MM.1S (cell line): ENCODE measurements at regions not wholly inside any gene's neighbourhood (a gene's known extent, or its start where the extent isn't known, plus 50 kb on each side); places are given as distances from the start of the nearest gene placed in this dataset.

Source experiments
- DNase-seq: peaks from one replicate; pipeline ENCODE4 v3.0.0-alpha.2; 2015
- H2AFZ ChIP-seq: fragments of 300-600 bp; sonication (generic); 2 replicates; pipeline ENCODE4 v1.6.0; 2016; ENCODE audit warnings: antibody characterized with exemption, low read length
- H3F3A ChIP-seq: fragments of 300-600 bp; sonication (generic); 2 replicates; pipeline ENCODE4 v1.6.1; 2016; ENCODE audit warnings: mild to moderate bottlenecking, antibody characterized with exemption, low read length, moderate library complexity, mixed read lengths; ENCODE audit not compliant: insufficient read depth
- H3K27ac ChIP-seq: fragments of 300-600 bp; sonication (generic); 2 replicates; pipeline ENCODE4 v1.5.1; 2016; ENCODE audit warnings: mild to moderate bottlenecking, low read length
- H3K27me3 ChIP-seq: fragments of 300-600 bp; sonication (generic); replicated peaks from 2 replicates; pipeline ENCODE4 v1.6.0; 2016; ENCODE audit warnings: low read length; ENCODE audit not compliant: insufficient read depth
- H3K36me3 ChIP-seq: fragments of 300-600 bp; sonication (generic); replicated peaks from 2 replicates; pipeline ENCODE4 v1.6.1; 2016; ENCODE audit warnings: mild to moderate bottlenecking, low read length, mixed read lengths; ENCODE audit not compliant: insufficient read depth
- H3K4me1 ChIP-seq: fragments of 300-600 bp; sonication (generic); 2 replicates; pipeline ENCODE4 v1.6.1; 2016; ENCODE audit warnings: low read length, mixed read lengths
- H3K4me2 ChIP-seq: fragments of 300-600 bp; sonication (generic); 2 replicates; pipeline ENCODE4 v1.6.0; 2016; ENCODE audit warnings: low read depth, low read length
- H3K4me3 ChIP-seq: fragments of 300-600 bp; sonication (generic); 2 replicates; pipeline ENCODE4 v1.5.1; 2016; ENCODE audit warnings: low read length, mixed read lengths
- H3K79me2 ChIP-seq: fragments of 300-600 bp; sonication (generic); 2 replicates; pipeline ENCODE4 v1.6.1; 2016; ENCODE audit warnings: mixed run types, low read length, mixed read lengths
- H3K9ac ChIP-seq: fragments of 300-600 bp; sonication (generic); 2 replicates; pipeline ENCODE4 v1.6.1; 2016; ENCODE audit warnings: low read length, mixed read lengths
- H3K9me2 ChIP-seq: fragments of 300-600 bp; sonication (generic); replicated peaks from 2 replicates; pipeline ENCODE4 v1.6.1; 2016; ENCODE audit warnings: mild to moderate bottlenecking, low read length, mixed read lengths; ENCODE audit not compliant: insufficient read depth
- H3K9me3 ChIP-seq: fragments of 300-600 bp; sonication (generic); replicated peaks from 2 replicates; pipeline ENCODE4 v1.6.1; 2016; ENCODE audit warnings: mild to moderate bottlenecking, low read length, mixed read lengths; ENCODE audit not compliant: insufficient read depth
- H4K20me1 ChIP-seq: fragments of 300-600 bp; sonication (generic); 2 replicates; pipeline ENCODE4 v1.6.1; 2016; ENCODE audit warnings: mild to moderate bottlenecking, low read length, moderate library complexity, mixed read lengths; ENCODE audit not compliant: insufficient read depth
- EZH2 ChIP-seq: fragments of 300-600 bp; sonication (generic); optimal IDR thresholded peaks from 2 replicates; pipeline ENCODE3; 2017; ENCODE audit warnings: low read depth, mild to moderate bottlenecking, antibody characterized with exemption, low read length, mixed read lengths
- EZH2phosphoT487 ChIP-seq: fragments of 300-600 bp; sonication (generic); IDR thresholded peaks from 2 replicates; pipeline ENCODE4 v1.6.1; 2018; ENCODE audit warnings: antibody characterized with exemption, low read length
- TF ChIP-seq, protein P1 (sequence below): fragments of 300-600 bp; sonication (generic); IDR thresholded peaks from 2 replicates; pipeline ENCODE4 v1.5.1; 2016; ENCODE audit warnings: antibody characterized with exemption, low read length, mixed read lengths

DNA sequence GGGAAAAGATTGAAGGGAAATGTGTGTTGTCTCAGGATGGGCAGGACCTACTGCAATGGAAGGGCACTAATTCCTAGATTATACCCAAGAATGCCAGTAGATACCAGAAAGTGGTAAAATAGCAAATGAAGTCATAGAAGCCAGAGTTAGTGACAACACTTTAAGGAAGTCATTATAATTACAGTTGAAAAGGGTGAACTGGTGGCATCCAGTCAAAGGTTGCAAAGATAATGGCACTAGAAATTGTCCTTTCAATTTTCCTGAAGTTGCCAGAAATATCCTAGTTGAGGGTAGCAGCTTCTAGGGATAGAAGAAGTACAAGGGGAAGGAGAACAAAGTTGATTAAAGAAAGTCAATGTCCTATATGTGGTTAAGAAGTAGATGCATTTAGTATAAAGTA lies 68.8 kb upstream of the GLS start:
- Histone ChIP-seq H3K4me2 (no peak overlapping the region), H3K9me3 (no peaks in the 10 kb centered on the region), H3K4me1 (peaks cover 9% of the 10 kb centered on the region), H3K4me3 (no peak overlapping the region), H4K20me1 (no peaks in the 10 kb centered on the region), H2AFZ (no peak overlapping the region), H3K79me2 (no peaks in the 10 kb centered on the region), H3K27me3 (no peaks in the 10 kb centered on the region), H3K9ac (no peak overlapping the region), H3K36me3 (no peaks in the 10 kb centered on the region), H3F3A (no peaks in the 10 kb centered on the region), H3K9me2 (no peaks in the 10 kb centered on the region), H3K27ac (no peak overlapping the region)
- DNase-seq = no peak
- TF ChIP-seq, protein P1, sequence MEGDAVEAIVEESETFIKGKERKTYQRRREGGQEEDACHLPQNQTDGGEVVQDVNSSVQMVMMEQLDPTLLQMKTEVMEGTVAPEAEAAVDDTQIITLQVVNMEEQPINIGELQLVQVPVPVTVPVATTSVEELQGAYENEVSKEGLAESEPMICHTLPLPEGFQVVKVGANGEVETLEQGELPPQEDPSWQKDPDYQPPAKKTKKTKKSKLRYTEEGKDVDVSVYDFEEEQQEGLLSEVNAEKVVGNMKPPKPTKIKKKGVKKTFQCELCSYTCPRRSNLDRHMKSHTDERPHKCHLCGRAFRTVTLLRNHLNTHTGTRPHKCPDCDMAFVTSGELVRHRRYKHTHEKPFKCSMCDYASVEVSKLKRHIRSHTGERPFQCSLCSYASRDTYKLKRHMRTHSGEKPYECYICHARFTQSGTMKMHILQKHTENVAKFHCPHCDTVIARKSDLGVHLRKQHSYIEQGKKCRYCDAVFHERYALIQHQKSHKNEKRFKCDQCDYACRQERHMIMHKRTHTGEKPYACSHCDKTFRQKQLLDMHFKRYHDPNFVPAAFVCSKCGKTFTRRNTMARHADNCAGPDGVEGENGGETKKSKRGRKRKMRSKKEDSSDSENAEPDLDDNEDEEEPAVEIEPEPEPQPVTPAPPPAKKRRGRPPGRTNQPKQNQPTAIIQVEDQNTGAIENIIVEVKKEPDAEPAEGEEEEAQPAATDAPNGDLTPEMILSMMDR = no peak
- TF ChIP-seq EZH2phosphoT487 (no peak), EZH2 (no peak)

DNA sequence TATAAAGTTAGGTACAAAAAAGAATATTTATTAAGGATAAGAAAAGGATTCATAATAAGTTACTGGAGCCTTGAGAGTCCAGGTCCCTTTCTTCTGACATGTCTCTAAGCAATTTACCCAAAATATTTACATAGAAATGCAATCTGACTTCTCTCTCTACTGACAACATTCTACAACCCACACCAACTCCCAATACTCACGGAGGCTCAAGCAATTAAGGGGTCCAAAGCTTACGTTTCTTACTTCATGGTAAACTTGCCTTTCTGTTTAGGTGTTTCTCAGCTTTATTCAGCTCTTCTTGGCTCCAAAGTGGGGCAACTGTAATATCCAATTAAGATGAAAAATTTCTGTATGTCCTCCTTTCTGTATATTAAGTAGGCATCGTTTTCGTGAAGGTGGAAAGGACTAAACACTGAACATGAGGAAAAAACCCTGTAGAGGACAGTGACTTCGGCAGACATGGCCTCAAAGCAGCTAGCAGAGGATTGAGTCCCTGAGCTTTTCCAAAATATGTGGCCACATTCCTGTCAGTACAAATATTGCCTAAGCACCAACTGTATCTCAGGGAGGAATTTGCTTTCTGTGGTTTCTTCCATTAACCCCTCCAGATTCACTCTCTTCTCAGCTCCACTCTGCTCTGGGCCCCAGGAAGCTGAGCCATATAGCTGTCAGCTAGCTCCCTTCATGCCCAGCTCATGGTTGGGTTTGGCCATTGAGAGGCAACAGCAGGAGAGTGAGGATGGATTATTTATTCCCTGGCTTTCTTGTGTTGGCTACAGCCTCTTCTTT lies 67.9 kb upstream of the GLS start:
- Histone ChIP-seq H3K4me2 (no peak overlapping the region), H3K4me1 (peaks cover 5% of the 10 kb centered on the region), H2AFZ (no peak overlapping the region), H4K20me1 (no peaks in the 10 kb centered on the region), H3K79me2 (no peaks in the 10 kb centered on the region), H3K9ac (no peak overlapping the region), H3F3A (no peaks in the 10 kb centered on the region), H3K4me3 (no peak overlapping the region), H3K9me3 (no peaks in the 10 kb centered on the region), H3K27me3 (no peaks in the 10 kb centered on the region), H3K36me3 (no peaks in the 10 kb centered on the region), H3K9me2 (no peaks in the 10 kb centered on the region), H3K27ac (no peak overlapping the region)
- no peak for DNase-seq
- TF ChIP-seq, protein P1 = no peak
- TF ChIP-seq EZH2 (no peak), EZH2phosphoT487 (no peak)

DNA sequence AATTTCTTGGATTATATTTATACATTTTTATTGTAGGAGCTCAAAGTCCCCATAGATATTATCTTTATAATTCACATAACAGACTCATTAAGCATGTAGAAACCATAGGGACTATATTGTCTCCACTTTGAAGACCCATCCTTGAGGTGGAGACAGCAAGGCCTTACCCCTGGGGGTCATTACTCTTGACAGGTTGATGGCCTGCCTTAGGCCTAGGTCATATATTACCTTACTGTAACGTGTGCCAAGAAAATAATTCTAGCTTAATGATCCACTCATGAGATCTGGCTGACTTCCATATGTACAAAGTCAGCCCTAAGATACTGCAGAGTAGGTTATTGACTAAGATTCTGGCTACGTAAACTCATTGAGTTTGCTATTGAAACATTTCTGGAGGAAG lies 65.4 kb upstream of the GLS start:
- Histone ChIP-seq H3K27ac (no peak overlapping the region), H3K9ac (no peak overlapping the region), H2AFZ (no peak overlapping the region)

More for the DNA sequence above, 65.4 kb upstream of the GLS start:
- Histone ChIP-seq H3K4me2 (no peak overlapping the region), H4K20me1 (no peaks in the 10 kb centered on the region), H3K4me1 (no peaks in the 10 kb centered on the region), H3K9me2 (no peaks in the 10 kb centered on the region), H3K36me3 (no peaks in the 10 kb centered on the region), H3K79me2 (no peaks in the 10 kb centered on the region), H3K4me3 (no peak overlapping the region), H3K9me3 (no peaks in the 10 kb centered on the region), H3K27me3 (no peaks in the 10 kb centered on the region), H3F3A (no peaks in the 10 kb centered on the region)
- DNase-seq = no peak
- TF ChIP-seq EZH2phosphoT487 (no peak), EZH2 (no peak)
- TF ChIP-seq, protein P1 = no peak
